GM13976 (cell line): ENCODE measurements at regions not wholly inside any gene's neighbourhood (a gene's known extent, or its start where the extent isn't known, plus 50 kb on each side); places are given as distances from the start of the nearest gene placed in this dataset.

ENCODE experiments used
- DNase-seq: peaks from one replicate; pipeline ENCODE4 v3.0.0; 2012; ENCODE audit warnings: low spot score
- in situ Hi-C: fragments of 300-500 bp; cut with MboI; formaldehyde crosslinking; loops from one replicate; pipeline ENCODE4 v1.12.0; 2022; ENCODE audit warnings: low sequenced_read_pairs, mixed read lengths, inconsistent platforms; ENCODE audit not compliant: unreplicated experiment
- TF ChIP-seq, protein P1 (sequence below): IDR thresholded peaks from 2 replicates; pipeline ENCODE4 v1.5.1; 2012; ENCODE audit warnings: borderline replicate concordance, mild to moderate bottlenecking; ENCODE audit not compliant: insufficient read depth; ENCODE audit errors: extremely low read depth, missing control alignments, control extremely low read depth

DNA sequence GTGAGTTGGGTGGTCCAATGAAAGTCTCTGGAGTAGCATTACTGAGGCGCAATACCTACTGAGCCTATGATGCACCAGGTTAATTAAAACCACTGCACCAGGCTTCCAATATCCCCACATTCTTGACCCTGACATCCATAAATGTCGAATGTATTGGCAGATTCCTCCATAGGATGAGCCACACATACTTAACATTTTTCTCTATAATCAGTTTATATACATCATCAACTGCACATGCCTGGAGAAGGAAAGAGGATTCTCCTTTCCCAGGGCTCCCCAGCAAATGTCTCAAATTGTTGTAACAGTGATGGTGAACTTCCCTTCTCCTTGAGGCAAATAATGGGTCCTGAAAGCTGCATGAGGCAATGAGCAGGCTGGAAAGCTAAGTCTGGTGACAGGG is 82.3 kb upstream of the LPP start:
- DNase-seq: no peak
- in situ Hi-C loops: no loop called here
- TF ChIP-seq, protein P1, sequence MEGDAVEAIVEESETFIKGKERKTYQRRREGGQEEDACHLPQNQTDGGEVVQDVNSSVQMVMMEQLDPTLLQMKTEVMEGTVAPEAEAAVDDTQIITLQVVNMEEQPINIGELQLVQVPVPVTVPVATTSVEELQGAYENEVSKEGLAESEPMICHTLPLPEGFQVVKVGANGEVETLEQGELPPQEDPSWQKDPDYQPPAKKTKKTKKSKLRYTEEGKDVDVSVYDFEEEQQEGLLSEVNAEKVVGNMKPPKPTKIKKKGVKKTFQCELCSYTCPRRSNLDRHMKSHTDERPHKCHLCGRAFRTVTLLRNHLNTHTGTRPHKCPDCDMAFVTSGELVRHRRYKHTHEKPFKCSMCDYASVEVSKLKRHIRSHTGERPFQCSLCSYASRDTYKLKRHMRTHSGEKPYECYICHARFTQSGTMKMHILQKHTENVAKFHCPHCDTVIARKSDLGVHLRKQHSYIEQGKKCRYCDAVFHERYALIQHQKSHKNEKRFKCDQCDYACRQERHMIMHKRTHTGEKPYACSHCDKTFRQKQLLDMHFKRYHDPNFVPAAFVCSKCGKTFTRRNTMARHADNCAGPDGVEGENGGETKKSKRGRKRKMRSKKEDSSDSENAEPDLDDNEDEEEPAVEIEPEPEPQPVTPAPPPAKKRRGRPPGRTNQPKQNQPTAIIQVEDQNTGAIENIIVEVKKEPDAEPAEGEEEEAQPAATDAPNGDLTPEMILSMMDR: no peak

DNA sequence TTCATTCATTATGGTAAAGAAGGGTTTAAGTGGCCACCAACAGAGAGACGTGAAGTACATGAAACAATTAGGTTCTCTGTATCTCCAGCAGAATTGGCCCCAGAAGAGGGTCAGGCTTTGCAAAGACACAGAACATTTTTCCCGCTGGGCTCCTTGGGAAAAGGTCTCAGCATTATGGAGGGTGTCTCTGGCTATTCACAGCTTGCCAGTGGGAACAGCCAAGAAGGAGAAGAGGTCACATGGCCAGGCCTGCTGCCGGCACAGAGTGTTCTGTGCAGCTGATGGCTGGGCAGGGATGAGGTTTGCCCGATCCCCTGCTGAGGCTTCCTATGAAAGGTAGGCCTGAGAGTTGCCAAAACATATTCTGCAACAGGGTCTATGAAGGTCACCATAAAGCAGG is 77.8 kb upstream of the LPP start:
- in situ Hi-C loops: no loop called here
- DNase-seq: no peak
- TF ChIP-seq, protein P1: no peak

DNA sequence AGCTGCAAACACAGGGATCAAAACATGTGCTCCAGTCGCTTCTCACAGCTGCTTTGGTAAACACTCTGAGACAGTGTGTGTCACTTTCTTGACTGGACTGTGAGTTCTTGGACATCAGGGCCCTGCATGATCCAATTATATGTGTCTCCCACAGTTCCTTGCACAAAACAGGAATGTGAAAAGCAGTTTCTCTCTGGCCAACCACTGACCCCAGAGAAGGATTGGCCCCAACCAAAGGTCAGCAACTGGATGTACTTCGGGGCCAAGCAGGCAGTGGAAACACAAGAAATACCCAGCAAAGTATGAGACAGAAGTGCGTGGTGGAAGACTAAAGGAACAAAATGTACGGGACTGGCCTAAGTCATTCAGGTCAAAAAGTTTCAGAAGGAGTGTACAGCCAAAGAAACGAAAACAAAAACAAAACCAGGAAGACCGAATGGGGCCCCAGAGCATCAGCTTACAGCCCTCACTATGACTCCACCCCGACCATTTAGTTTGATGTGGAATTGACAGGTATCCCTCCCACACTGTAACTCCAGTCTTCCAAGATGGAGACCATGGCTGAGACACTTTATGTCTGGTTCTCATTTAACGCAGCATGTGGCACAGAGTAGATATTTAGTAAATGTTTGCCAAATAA is 76.7 kb upstream of the LPP start:
- TF ChIP-seq, protein P1: no peak
- in situ Hi-C loops: no loop called here
- no peak for DNase-seq

DNA sequence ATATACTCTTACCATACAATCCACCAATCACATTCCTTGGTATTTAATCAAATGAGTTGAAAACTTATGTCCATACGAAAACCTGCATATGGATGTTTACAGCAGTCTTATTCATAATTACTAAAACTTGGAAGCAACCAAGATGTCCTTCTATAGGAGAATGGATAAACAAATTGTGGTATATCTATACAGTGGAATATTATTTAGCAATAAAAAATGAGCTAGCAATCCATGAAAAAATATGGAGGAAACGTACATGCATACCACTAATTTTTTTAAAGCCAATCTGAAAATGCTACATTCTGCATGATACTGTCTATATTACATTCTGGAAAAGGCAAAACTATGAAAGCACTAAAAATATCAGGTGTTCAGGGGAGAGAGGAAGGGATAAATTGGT is 73.9 kb upstream of the LPP start:
- no peak for DNase-seq
- in situ Hi-C loops: no loop called here

DNA sequence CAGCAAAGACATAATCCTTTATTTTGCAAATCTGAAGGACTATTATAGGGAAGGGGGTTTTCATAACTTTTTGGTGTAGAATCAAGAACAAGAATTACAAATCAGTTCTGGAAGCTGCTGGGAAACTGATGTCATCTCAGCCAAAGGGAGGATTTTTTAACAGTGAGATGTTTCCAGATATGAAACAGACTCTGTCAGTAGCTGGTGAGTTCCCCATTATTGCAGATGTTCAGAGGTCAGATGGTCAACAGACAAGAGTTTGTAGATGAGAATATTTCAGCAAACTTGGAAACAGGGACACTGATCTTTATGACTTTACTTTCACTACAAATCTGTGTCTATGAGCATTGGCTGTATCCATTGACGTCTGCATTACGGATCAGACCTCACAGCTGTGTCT is 71.9 kb upstream of the LPP start:
- DNase-seq: no peak
- TF ChIP-seq, protein P1: no peak

More for the DNA sequence above, 73.9 kb upstream of the LPP start:
- TF ChIP-seq, protein P1: no peak

DNA sequence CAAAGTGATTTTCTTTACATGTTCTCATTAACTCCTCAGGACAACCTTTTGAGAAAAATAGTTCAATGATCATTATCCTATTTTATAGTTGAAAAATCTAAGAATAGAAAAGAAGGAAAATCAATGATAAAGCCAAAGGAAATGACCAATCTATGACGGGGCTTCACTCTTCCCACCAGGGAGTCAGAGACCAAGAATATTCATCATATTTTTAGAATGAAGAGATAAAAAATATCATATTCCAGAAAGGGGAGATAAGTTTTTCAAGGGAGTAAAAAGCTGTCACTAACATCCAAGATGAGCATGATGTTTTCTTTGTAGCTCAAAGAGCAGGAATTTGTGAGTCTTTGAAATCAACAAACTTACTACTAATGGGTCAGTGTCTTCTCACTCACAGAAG is 71.5 kb upstream of the LPP start:
- TF ChIP-seq, protein P1: no peak
- in situ Hi-C loops: no loop called here
- no peak for DNase-seq

More for the DNA sequence above, 71.9 kb upstream of the LPP start:
- in situ Hi-C loops: no loop called here
